GM12874 (cell line): ENCODE measurements at regions not wholly inside any gene's neighbourhood (a gene's known extent, or its start where the extent isn't known, plus 50 kb on each side); places are given as distances from the start of the nearest gene placed in this dataset.

ENCODE experiments used
- TF ChIP-seq, protein P1 (sequence below): IDR thresholded peaks from 2 replicates; pipeline ENCODE4 v1.5.1; 2011; ENCODE audit warnings: low read depth, mild to moderate bottlenecking, control low read depth, low read length, moderate library complexity; ENCODE audit not compliant: insufficient read depth

DNA sequence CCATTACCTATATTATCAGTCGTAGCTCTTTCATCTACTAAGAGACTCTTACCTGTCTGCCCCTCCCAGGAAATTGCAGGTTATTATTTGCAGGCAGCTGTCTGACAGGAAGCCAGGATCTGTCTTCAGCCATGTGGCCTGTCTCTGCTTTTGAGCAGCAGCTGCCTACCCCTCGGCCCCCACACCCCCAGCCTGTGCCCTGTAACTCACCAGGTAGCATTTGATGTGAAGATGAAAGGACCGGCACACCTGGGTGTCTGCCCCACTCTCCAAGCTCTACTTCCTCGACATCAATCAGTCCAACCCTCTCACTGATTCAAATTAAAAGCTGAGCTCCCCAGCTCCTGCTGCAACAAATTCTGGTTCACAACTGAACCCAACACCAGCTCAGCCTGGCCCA lies 197.2 kb upstream of the CTNNB1 start:
- TF ChIP-seq, protein P1, sequence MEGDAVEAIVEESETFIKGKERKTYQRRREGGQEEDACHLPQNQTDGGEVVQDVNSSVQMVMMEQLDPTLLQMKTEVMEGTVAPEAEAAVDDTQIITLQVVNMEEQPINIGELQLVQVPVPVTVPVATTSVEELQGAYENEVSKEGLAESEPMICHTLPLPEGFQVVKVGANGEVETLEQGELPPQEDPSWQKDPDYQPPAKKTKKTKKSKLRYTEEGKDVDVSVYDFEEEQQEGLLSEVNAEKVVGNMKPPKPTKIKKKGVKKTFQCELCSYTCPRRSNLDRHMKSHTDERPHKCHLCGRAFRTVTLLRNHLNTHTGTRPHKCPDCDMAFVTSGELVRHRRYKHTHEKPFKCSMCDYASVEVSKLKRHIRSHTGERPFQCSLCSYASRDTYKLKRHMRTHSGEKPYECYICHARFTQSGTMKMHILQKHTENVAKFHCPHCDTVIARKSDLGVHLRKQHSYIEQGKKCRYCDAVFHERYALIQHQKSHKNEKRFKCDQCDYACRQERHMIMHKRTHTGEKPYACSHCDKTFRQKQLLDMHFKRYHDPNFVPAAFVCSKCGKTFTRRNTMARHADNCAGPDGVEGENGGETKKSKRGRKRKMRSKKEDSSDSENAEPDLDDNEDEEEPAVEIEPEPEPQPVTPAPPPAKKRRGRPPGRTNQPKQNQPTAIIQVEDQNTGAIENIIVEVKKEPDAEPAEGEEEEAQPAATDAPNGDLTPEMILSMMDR, result no peak

DNA sequence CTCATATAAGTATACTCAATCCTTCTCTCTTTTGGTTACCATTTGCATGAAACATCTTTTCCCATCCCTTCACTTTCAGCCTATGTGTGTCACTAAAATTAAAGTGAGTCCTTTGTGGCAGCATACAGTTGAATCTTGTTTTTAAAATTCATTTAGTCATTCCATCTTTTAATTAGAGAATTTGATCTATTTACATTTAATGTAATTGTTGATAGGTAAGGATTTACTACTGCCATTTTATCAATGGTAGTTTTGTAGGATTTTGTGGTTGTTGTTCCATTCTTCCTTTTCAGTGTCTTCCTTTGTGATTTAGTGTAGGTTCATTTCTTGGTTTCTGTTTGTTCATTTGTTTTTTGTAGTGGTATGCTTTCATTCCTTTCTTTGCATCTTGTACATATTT lies 191.9 kb upstream of the CTNNB1 start:
- TF ChIP-seq, protein P1, result no peak

DNA sequence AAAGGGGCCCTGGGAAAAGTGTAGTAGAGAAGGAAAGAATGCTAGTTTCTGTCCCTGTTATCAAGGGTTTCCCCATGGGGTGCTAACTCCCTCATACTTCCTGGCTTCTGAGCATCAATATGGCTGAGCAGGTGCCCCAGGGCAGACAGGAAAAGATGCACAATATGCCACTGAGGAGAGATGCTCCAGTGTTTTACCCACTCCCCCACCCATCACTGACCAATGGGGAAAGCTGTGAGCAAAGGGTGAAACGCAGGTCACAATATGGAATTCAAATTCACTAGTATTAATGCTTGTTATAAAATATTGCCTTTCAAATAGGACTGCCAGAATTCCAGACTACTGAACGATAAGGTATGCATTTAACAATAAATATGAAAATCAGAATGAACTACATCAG lies 187.5 kb upstream of the CTNNB1 start:
- TF ChIP-seq, protein P1, result no peak

DNA sequence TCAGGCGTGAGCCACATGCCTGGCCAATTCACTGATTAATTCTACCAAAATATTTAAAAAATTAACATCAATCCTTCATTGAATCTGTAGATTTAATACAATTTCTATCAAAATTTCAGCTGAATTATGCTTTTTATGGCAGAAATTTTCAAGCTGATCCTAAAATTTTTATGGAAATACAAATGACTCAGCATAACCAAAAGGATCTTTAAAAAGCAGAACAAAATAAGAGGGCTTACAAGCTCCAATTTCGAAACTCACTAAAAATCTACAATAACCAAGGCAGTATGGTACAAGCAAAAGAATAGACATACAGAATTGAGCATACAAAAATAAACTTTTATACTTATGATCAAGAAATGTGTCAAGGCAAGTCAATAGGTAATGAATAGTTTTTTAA lies 180.4 kb upstream of the CTNNB1 start:
- TF ChIP-seq, protein P1, result no peak

DNA sequence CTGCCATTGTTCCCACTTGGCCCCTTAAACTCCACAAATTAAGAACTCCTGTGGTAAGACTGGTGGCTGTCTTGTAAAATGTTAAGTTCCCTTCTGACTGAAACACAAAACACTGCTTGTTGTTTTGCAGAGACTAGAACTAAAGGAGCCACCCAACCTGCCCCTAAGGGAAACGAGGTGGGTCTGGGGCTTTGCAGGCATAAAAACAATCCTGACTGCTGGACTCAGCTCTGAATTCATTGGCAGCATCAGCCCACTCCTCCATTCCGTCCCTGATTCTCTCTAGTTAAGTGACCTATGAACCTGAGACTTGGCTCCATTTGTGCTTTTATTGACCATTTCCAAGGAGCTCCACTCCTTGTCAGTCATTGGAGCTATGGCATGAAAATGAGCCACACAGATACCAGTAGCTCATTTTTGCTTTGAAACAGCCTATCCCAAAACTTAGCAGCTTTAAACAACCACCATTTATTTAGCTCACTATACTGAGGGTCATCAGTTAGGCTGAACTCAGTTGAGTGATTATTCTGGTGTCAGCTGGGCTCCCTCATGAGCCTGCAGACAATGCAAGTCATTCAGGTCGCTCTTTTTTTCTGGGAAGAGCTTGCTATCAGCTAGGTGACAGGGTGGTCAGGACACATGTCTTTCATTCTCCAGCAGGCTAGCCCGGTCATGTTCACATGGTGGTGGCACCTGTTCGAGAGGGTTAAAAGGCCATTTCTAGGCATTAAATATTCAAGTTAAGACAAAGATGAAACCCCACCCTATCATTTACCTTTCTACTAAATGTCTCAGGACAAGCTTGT lies 175.1 kb upstream of the CTNNB1 start:
- TF ChIP-seq, protein P1, result no peak

DNA sequence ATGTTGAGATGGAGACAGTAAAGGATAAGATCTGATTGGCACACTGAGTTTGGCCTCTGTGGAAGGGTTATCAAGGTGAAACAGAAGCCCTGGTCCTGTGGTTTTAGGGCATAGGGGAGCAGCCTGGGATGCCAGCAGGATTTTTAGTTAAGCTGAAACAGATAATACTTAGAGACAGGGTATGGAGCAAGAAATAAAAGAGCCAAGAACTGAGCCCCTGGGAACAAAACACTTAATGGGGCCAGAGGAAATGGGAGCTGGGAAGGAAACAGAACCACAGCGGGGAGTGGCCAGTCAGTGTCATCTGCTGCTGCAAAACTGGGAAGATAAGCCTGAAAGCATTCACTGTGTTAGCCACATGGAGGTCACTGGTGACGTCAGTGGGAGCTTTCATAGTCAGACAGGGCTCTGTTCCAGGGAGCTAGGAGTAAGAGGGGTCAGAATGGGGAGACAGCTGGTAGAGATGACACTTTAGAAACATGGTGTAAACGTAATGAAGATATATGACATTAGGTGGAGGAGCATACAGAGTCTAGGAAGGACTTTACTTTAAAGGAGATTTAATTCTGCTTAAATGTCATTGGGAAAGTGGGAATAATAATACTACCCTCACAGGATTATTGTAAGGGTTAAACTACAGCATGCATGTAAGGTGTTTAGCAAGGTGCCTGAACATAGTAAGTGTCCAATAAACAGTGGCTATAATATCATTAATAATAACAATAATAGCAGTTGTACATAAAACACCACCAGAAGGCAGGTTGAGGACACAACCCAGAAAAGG lies 172.7 kb upstream of the CTNNB1 start:
- TF ChIP-seq, protein P1, result no peak

DNA sequence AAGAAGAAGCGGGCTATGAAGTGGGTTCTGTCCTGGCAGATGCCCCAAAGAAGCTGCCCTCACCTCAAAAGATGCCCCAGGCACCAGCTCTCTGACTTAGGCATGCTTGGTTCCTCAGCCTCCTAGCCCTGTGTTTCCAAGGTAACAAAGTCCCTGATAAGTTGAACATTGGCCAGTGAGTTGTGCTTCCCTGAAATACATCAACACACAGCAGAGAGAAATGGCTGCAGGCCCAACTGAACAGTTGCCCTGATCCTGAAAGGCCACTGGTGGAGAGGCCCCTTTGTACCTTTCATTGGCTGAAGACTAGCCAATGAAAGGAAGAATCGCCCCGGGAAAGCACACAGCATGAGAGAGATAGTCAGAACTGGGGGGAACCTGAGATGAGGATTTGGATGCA lies 169.9 kb upstream of the CTNNB1 start:
- TF ChIP-seq, protein P1, result no peak
